ENCODE measurements at regions not wholly inside any gene's neighbourhood (a gene's known extent, or its start where the extent isn't known, plus 50 kb on each side); places are given as distances from the start of the nearest gene placed in this dataset.

- no peaks in the 10 kb centered on the region for H3K9me1 ChIP-seq (ENCODE audit: control insufficient read depth, insufficient read depth, low read length)
- H3K27me3 ChIP-seq (ENCODE audit: control insufficient read depth in 2 of 2, insufficient read depth in 2 of 2, low read length in 2 of 2), result peaks cover 20 to 61% of the 10 kb centered on the region in 2 experiments
- in situ Hi-C loops (cut with MboI), result no loop called here
- no peak overlapping the region for H3K4me3 ChIP-seq
- no peak for ATAC-seq
- H3K36me3 ChIP-seq (ENCODE audit: control insufficient read depth, insufficient read depth, low read length), result no peaks in the 10 kb centered on the region
- intact Hi-C loops (cut with micrococcal nuclease), result no loop called here
- WGBS (ENCODE audit: insufficient coverage, low coverage, missing lambda C conversion rate), result 0% methylated on average over 10 of the region's 10 CpGs
- no peak overlapping the region for H3K27ac ChIP-seq (ENCODE audit: extremely low read depth, low read depth, low read length)
- POLR2A ChIA-PET, result no interaction called here
- TF ChIP-seq RBM14 (IDR thresholded peaks at IDR 0.05; ENCODE audit: borderline replicate concordance, insufficient read depth, low read depth, low read length), result no peak
- TF ChIP-seq FOXK1 (CRISPR knock-in tag; IDR thresholded peaks at IDR 0.05; ENCODE audit: borderline replicate concordance), result no peak
- no peak for TF ChIP-seq REST (IDR thresholded peaks at IDR 0.05; ENCODE audit: borderline replicate concordance)
- TF ChIP-seq REST (CRISPR knock-in tag; IDR thresholded peaks at IDR 0.05; ENCODE audit: low read depth), result no peak
- TF ChIP-seq ESRRB (CRISPR knock-in tag; IDR thresholded peaks at IDR 0.05; ENCODE audit: borderline replicate concordance), result no peak
- TF ChIP-seq NCOA4 (IDR thresholded peaks at IDR 0.05; ENCODE audit: partially characterized antibody), result no peak
- TF ChIP-seq CREBBP (IDR thresholded peaks at IDR 0.05; ENCODE audit: low read depth, low read length), result no peak
- no peak for TF ChIP-seq ZNF584 (CRISPR knock-in tag; IDR thresholded peaks at IDR 0.05; ENCODE audit: low read depth)
- TF ChIP-seq STAG1 (CRISPR knock-in tag; IDR thresholded peaks at IDR 0.05; ENCODE audit: borderline replicate concordance), result no peak
- no peak for TF ChIP-seq NFIX (CRISPR knock-in tag; IDR thresholded peaks at IDR 0.05; ENCODE audit: low read depth)
- TF ChIP-seq, protein P1, sequence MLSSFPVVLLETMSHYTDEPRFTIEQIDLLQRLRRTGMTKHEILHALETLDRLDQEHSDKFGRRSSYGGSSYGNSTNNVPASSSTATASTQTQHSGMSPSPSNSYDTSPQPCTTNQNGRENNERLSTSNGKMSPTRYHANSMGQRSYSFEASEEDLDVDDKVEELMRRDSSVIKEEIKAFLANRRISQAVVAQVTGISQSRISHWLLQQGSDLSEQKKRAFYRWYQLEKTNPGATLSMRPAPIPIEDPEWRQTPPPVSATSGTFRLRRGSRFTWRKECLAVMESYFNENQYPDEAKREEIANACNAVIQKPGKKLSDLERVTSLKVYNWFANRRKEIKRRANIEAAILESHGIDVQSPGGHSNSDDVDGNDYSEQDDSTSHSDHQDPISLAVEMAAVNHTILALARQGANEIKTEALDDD (IDR thresholded peaks at IDR 0.05), result no peak
- TF ChIP-seq ZNF197 (CRISPR knock-in tag; IDR thresholded peaks at IDR 0.05; ENCODE audit: low read depth), result no peak
- TF ChIP-seq POU5F1 (IDR thresholded peaks at IDR 0.05; ENCODE audit: borderline replicate concordance, low read depth, low read length, partially characterized antibody), result no peak
- no peak overlapping the region for H3K4me2 ChIP-seq (ENCODE audit: insufficient read depth, low read length)
- H3K79me2 ChIP-seq (ENCODE audit: control insufficient read depth, insufficient read depth, low read length), result no peaks in the 10 kb centered on the region
- no peaks in the 10 kb centered on the region for H4K20me1 ChIP-seq (replicated peaks; ENCODE audit: control insufficient read depth, insufficient read depth, low read length)
- H3K9ac ChIP-seq (ENCODE audit: insufficient read depth in 1 of 2, low read depth in 2 of 2, low read length in 2 of 2), result no peak overlapping the region
- no peak for DNase-seq (ENCODE audit: extremely low read depth in 1 of 4, low spot score in 3 of 4)
- FAIRE-seq, result no peak
- H3K4me1 ChIP-seq (replicated peaks in 1 of 2; ENCODE audit: control insufficient read depth in 2 of 2, insufficient read depth in 2 of 2, low read length in 2 of 2), result no peaks in the 10 kb centered on the region
- BruUV-seq (replicated peaks), result no TSS peak
- no peak overlapping the region for H2AFZ ChIP-seq (ENCODE audit: low read depth, low read length)
- H3K9me3 ChIP-seq (replicated peaks; ENCODE audit: control insufficient read depth, insufficient read depth, low read depth, low read length), result no peaks in the 10 kb centered on the region
- CTCF ChIA-PET (ENCODE audit: low intra/inter-chr PET ratio), result no interaction called here
Measured at GRCh38 chr9:96156171-96156974, 145.6 kb downstream of the HSD17B3 start.
